Suprapubic skin (tissue), 4 donors: ENCODE measurements at regions not wholly inside any gene's neighbourhood (a gene's known extent, or its start where the extent isn't known, plus 50 kb on each side); places are given as distances from the start of the nearest gene placed in this dataset.

ENCODE experiments used
- DNase-seq, 2 donors: peaks; one replicate each; pipeline ENCODE4 v3.0.0-alpha.2; 2019; ENCODE audit warnings: low spot score in 2 of 2
- H3K27ac ChIP-seq: fragments of 200-600 bp; sonication (generic); one replicate; pipeline ENCODE4 v1.5.1; 2019
- H3K27me3 ChIP-seq: fragments of 200-600 bp; sonication (generic); one replicate; pipeline ENCODE4 v1.5.1; 2019
- H3K36me3 ChIP-seq: fragments of 200-600 bp; sonication (generic); one replicate; pipeline ENCODE4 v1.5.1; 2019
- H3K4me1 ChIP-seq: fragments of 200-600 bp; sonication (generic); one replicate; pipeline ENCODE4 v1.5.1; 2019
- H3K4me3 ChIP-seq: fragments of 200-600 bp; sonication (generic); one replicate; pipeline ENCODE4 v1.5.1; 2019; ENCODE audit warnings: mild to moderate bottlenecking
- H3K9me3 ChIP-seq: fragments of 200-600 bp; sonication (generic); one replicate; pipeline ENCODE4 v1.5.1; 2019
- CTCF ChIP-seq, 2 donors: fragments of 200-600 bp in 1 of 2; fragments of 450-650 bp in 1 of 2; sonication (generic) in 1 of 2; IDR thresholded peaks; one replicate each; pipeline ENCODE4 v1.5.1; 2016 to 2019; ENCODE audit warnings: antibody characterized with exemption in 2 of 2, mild to moderate bottlenecking in 1 of 2, moderate library complexity in 1 of 2
- EP300 ChIP-seq: sonication (generic); formaldehyde crosslinking; IDR thresholded peaks from one replicate; pipeline ENCODE4 v1.6.1; 2017; ENCODE audit warnings: antibody characterized with exemption
- POLR2A ChIP-seq, 2 donors: fragments of 450-650 bp; IDR thresholded peaks; one replicate each; pipeline ENCODE4 v1.6.1; 2017; ENCODE audit warnings: antibody characterized with exemption in 2 of 2, mild to moderate bottlenecking in 2 of 2, moderate library complexity in 2 of 2
- POLR2AphosphoS5 ChIP-seq, 3 donors: sonication (generic); formaldehyde crosslinking; IDR thresholded peaks; one replicate each; pipeline ENCODE4 v1.6.1; 2017; ENCODE audit warnings: antibody characterized with exemption in 3 of 3
- WGBS: methylation state at CpG from one replicate; pipeline ENCODE4 v1.1.5; 2018; 5-methylcytosine and 5-hydroxymethylcytosine counted together

DNA sequence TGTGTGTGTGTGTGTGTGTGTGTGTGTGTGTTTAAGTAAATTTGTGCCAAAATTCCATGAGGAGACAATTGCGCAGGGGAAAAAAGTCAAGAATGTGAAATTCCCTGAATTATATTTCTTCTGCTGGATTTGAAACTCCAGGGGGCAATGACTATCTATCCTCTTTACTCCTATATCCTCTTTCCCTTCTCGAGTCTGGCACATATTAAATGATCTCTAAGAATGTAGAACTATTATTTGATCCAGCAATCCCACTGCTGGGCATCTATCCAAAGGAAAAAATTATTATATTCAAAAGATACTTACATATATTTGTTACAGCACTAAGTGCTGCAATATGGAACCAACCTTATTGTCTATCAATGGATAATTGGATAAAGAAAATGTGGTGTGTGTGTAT, 350.1 kb upstream of the ADAMTS9 start:
- H3K9me3 ChIP-seq, result no peaks in the 10 kb centered on the region
- H3K27ac ChIP-seq, result no peak overlapping the region
- H3K36me3 ChIP-seq, result no peaks in the 10 kb centered on the region
- DNase-seq, result no peak
- WGBS, result 71% methylated on average over 2 of the region's 2 CpGs
- no peak for TF ChIP-seq POLR2A (IDR thresholded peaks at IDR 0.05)
- no peak for TF ChIP-seq CTCF (IDR thresholded peaks at IDR 0.05)
- TF ChIP-seq POLR2AphosphoS5 (IDR thresholded peaks at IDR 0.05), result no peak
- TF ChIP-seq EP300, result no peak
- no peaks in the 10 kb centered on the region for H3K27me3 ChIP-seq
- no peaks in the 10 kb centered on the region for H3K4me1 ChIP-seq
- H3K4me3 ChIP-seq, result no peak overlapping the region

DNA sequence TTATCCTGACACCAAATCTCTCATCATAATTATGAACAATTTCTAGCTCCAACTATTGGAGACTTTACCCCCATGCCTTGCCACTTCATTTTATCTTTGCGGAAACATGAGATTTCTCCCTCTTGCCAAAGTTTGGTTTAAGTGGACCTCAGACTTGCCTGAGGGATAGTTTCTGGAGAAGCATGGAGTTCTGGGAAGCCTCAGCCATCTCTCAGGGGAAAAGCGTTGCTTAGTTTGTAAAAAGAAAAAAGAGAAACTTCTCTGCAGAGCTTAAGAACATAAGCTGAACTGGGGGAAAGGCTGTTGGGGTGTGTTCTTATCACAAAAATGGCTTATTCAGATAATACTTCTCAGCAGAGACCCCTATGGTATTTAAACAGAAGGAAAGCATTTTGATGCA, 347.4 kb upstream of the ADAMTS9 start:
- WGBS, result 77% methylated on average over 2 of the region's 2 CpGs
- H3K9me3 ChIP-seq, result no peaks in the 10 kb centered on the region
- H3K4me3 ChIP-seq, result no peak overlapping the region
- no peaks in the 10 kb centered on the region for H3K36me3 ChIP-seq
- TF ChIP-seq EP300 (no peak), CTCF (IDR thresholded peaks at IDR 0.05) (no peak), POLR2A (IDR thresholded peaks at IDR 0.05) (no peak), POLR2AphosphoS5 (IDR thresholded peaks at IDR 0.05) (no peak)
- DNase-seq, result no peak
- no peaks in the 10 kb centered on the region for H3K4me1 ChIP-seq
- no peaks in the 10 kb centered on the region for H3K27me3 ChIP-seq
- no peak overlapping the region for H3K27ac ChIP-seq

- Histone ChIP-seq H3K9me3 (no peaks in the 10 kb centered on the region), H3K27me3 (no peaks in the 10 kb centered on the region), H3K27ac (no peak overlapping the region), H3K4me1 (no peaks in the 10 kb centered on the region), H3K36me3 (no peaks in the 10 kb centered on the region), H3K4me3 (no peak overlapping the region)
- TF ChIP-seq POLR2AphosphoS5 (IDR thresholded peaks at IDR 0.05), result no peak
- no peak for TF ChIP-seq CTCF (IDR thresholded peaks at IDR 0.05)
- TF ChIP-seq POLR2A (IDR thresholded peaks at IDR 0.05), result no peak
- TF ChIP-seq EP300, result no peak
- WGBS, result 95% methylated on average over 2 of the region's 2 CpGs
- no peak for DNase-seq
These were observed 345.8 kb upstream of the ADAMTS9 start for GRCh38 chr3:65033576-65033975.

DNA sequence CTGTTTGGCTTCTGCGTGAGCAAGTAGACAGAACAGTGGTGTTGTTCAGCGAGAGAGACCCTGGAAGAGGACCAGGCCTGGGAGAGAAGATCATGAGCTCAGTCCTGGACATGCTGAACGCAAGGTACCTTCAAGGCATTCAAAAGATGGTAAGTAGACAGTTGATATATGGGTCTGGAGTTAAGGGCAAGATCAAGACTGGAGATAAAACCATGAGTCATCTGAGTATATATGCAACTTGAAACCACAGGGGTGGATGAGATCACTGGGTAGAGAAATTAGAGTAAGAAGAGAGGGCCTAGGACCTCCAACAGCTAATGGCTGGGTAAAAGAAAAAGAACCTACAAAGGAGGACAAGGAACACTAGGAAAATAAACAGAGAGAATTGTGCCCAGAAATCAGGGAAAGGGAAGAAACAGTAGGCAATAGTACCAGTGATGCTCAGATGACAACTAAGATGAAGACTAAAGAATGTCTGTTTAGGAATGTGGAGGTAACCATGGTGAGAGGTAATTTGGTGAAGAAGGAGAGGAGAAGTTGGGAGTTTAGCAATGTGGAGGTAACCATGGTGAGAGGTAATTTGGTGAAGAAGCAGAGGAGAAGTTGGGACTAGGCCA, 343.2 kb upstream of the ADAMTS9 start:
- TF ChIP-seq POLR2A (IDR thresholded peaks at IDR 0.05) (no peak), CTCF (IDR thresholded peaks at IDR 0.05) (no peak), EP300 (no peak), POLR2AphosphoS5 (IDR thresholded peaks at IDR 0.05) (no peak)
- H3K4me1 ChIP-seq, result no peaks in the 10 kb centered on the region
- H3K27ac ChIP-seq, result no peak overlapping the region
- H3K36me3 ChIP-seq, result no peaks in the 10 kb centered on the region
- DNase-seq, result no peak
- no peak overlapping the region for H3K4me3 ChIP-seq
- 55% methylated on average over 3 of the region's 3 CpGs for WGBS
- H3K27me3 ChIP-seq, result no peaks in the 10 kb centered on the region
- no peaks in the 10 kb centered on the region for H3K9me3 ChIP-seq

- TF ChIP-seq EP300 (no peak), POLR2A (IDR thresholded peaks at IDR 0.05) (no peak), POLR2AphosphoS5 (IDR thresholded peaks at IDR 0.05) (no peak), CTCF (IDR thresholded peaks at IDR 0.05) (no peak)
- 93% methylated on average over 4 of the region's 4 CpGs for WGBS
- H3K4me1 ChIP-seq, result no peaks in the 10 kb centered on the region
- no peak overlapping the region for H3K27ac ChIP-seq
- no peaks in the 10 kb centered on the region for H3K9me3 ChIP-seq
- no peaks in the 10 kb centered on the region for H3K27me3 ChIP-seq
- DNase-seq, result no peak
- H3K36me3 ChIP-seq, result no peaks in the 10 kb centered on the region
- no peak overlapping the region for H3K4me3 ChIP-seq
These were observed 342.3 kb upstream of the ADAMTS9 start for GRCh38 chr3:65030014-65030627.
